Heart left ventricle (tissue), 16 donors: ENCODE measurements at regions not wholly inside any gene's neighbourhood (a gene's known extent, or its start where the extent isn't known, plus 50 kb on each side); places are given as distances from the start of the nearest gene placed in this dataset.

Experiments
- ATAC-seq, 4 donors: fragments of 200-7000 bp; cut with Tn5 transposase; one replicate each; pipeline ENCODE4 v1.9.1; 2020 to 2022; ENCODE audit warnings: moderate library complexity in 4 of 4, mild to moderate bottlenecking in 3 of 4, moderate number of reproducible peaks in 1 of 4
- DNase-seq, 5 donors: peaks; one replicate each; pipeline ENCODE4 v3.0.0-alpha.2; 2020
- H3K27ac ChIP-seq, 12 donors: fragments of 200-600 bp; sonication (generic) in 4 of 12; one replicate each; pipeline versions ENCODE4 v1.5.0 to v1.8.0; 2016 to 2022; ENCODE audit warnings: mild to moderate bottlenecking in 2 of 12
- H3K27me3 ChIP-seq, 9 donors: fragments of 200-600 bp; sonication (generic) in 2 of 9; one replicate each; pipeline versions ENCODE4 v1.5.1 to v1.8.0; 2016 to 2022; ENCODE audit warnings: mild to moderate bottlenecking in 3 of 9
- H3K36me3 ChIP-seq, 9 donors: fragments of 200-600 bp; sonication (generic) in 2 of 9; one replicate each; pipeline versions ENCODE4 v1.5.0 to v1.8.0; 2018 to 2022; ENCODE audit warnings: mild to moderate bottlenecking in 2 of 9
- H3K4me1 ChIP-seq, 12 donors: fragments of 200-600 bp; sonication (generic) in 4 of 12; one replicate each; pipeline versions ENCODE4 v1.5.0 to v1.8.0; 2016 to 2022; ENCODE audit warnings: mild to moderate bottlenecking in 3 of 12
- H3K4me3 ChIP-seq, 12 donors: fragments of 200-600 bp; sonication (generic) in 4 of 12; one replicate each; pipeline versions ENCODE4 v1.5.0 to v1.8.0; 2017 to 2022; ENCODE audit warnings: mild to moderate bottlenecking in 9 of 12, moderate library complexity in 4 of 12
- H3K9me3 ChIP-seq, 12 donors: fragments of 200-600 bp; sonication (generic) in 4 of 12; one replicate each; pipeline versions ENCODE4 v1.5.0 to v1.8.0; 2016 to 2022; ENCODE audit warnings: mild to moderate bottlenecking in 1 of 12
- CTCF ChIP-seq, 12 donors: fragments of 200-600 bp; sonication (generic) in 4 of 12; IDR thresholded peaks; one replicate each; pipeline versions ENCODE4 v1.5.0 to v1.8.0; 2018 to 2022; ENCODE audit warnings: antibody characterized with exemption in 12 of 12, mild to moderate bottlenecking in 5 of 12
- POLR2A ChIP-seq, 2 donors: fragments of 450-650 bp; IDR thresholded peaks; one replicate each; pipeline ENCODE4 v1.6.1; 2017; ENCODE audit warnings: antibody characterized with exemption in 2 of 2, mild to moderate bottlenecking in 2 of 2, moderate library complexity in 2 of 2
- WGBS, 4 donors: extraction: QIAGEN DNeasy Blood & Tissue Kit in 2 of 4; methylation state at CpG; one replicate each; pipeline versions ENCODE4 v1.1.5 to v1.1.7; 2013 to 2018; 5-methylcytosine and 5-hydroxymethylcytosine counted together
- intact Hi-C, 10 donors: fragments of 100-400 bp; cut with DNase I; formaldehyde crosslinking; loops; one replicate each; pipeline versions ENCODE4 v1.11.1 to v1.14.2; 2022
- donor health status: ischemic (EF 13 %, LVEDD 7.1; RV severe dilation, severe dysfunction).
- donor health status: healthy with polysubstance abuse.
- donor health status: DM: no; HTN: yes; CAD: no.
- donor health status: DM: no; HTN: no; CAD: no.
- donor health status: ischemic (EF 25% LVEDD 6.9; RV normal size, moderate dysfunction).
- donor health status: ischemic (EF 25% LVEDD 5.7; RV mildly dilated, moderate dysfunction).
- donor health status: healthy.
- donor health status: DM: yes; HTN: yes; CAD: no.
- donor health status: ischemic (EF 35%, LVEDD 5.7; RV mildly dilated, moderate dysfunction).
- donor health status: nonischemic (EF 11% LVEDD 7.7; RV severe dilation, severe dysfunction).
- donor health status: DM: yes; HTN: yes; CAD: no.
- donor health status: PGD.
- donor health status: ischemic (EF 29% LVEDD 5.4; RV normal size, mild dysfunction).
- donor health status: nonischemic (EF 23%, LVEDD 6.1; RV moderate dilation, normal function).

GRCh38 chr5:34536699-34537098, 119.4 kb upstream of the RAI14 start:
- no peak overlapping the region for H3K4me3 ChIP-seq
- no peaks in the 10 kb centered on the region for H3K27me3 ChIP-seq
- DNase-seq (no peak), ATAC-seq (no peak)
- intact Hi-C loops: no loop called here
- H3K27ac ChIP-seq: no peak overlapping the region
- no peaks in the 10 kb centered on the region for H3K4me1 ChIP-seq
- H3K9me3 ChIP-seq: no peaks in the 10 kb centered on the region
- no peak for TF ChIP-seq CTCF (IDR thresholded peaks at IDR 0.05)
- TF ChIP-seq POLR2A (IDR thresholded peaks at IDR 0.05): no peak
- H3K36me3 ChIP-seq: no peaks in the 10 kb centered on the region

DNA sequence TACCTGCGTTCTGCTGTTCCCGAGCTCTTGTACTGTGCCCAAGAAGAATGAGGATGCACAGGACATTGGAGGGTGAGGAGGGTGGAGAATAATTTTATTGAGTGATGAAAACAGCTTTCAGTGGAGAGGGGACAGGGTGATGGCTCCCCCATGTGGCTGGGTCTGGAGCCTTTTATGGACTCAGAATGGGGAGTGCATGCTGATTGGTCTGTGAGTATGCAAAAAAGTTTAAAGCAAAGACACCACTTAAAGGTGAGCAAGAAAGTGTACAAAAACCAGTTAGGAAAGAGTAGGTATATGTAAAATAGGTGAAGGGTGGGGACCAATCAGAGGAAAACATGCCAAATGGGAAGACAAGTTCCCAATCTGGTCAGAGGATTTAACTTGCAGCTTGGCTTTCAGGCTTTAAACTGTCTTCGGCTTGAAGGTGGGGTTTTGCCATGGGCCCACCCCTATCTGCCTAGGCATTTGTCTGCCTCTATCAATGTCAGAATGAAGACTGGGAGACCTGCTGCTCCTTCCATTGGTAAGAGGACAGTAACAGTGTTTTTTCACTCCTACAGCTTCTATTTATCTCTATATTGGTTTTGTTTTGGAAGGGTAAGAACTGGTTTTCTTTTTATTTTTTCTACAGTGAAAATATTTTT, 118.0 kb upstream of the RAI14 start:
- no peak for ATAC-seq
- no peaks in the 10 kb centered on the region for H3K27me3 ChIP-seq
- H3K4me1 ChIP-seq: no peaks in the 10 kb centered on the region
- H3K36me3 ChIP-seq: no peaks in the 10 kb centered on the region
- intact Hi-C loops: no loop called here
- TF ChIP-seq POLR2A (IDR thresholded peaks at IDR 0.05) (no peak), CTCF (IDR thresholded peaks at IDR 0.05) (peak in 7 of 12 donors; percentile 18 to 39 (median 32))
- DNase-seq: no peak
- no peaks in the 10 kb centered on the region for H3K9me3 ChIP-seq
- no peak overlapping the region for H3K27ac ChIP-seq
- 92 to 96% (median 94%) methylated on average over 3 of the region's 3 CpGs for WGBS, 4 donors
- no peak overlapping the region for H3K4me3 ChIP-seq

DNA sequence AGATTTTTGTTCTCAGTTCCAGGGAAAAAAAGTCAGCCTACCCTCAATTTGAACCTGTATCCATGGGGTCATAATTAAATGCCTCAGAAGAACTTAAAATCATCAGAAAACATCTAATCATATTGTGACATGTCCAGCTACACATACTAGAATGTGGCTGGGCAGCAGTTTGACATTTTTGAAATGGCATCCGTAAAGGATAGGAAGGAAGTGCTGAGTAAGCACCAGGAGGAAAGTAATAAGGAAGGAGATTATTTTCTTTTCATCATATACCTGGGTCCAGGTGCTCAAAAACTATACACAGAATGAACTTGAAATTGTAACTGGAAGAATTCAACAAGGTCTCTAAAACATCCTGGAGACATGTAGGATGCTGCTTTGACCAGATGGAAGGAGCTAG, 116.9 kb upstream of the RAI14 start:
- H3K36me3 ChIP-seq: no peaks in the 10 kb centered on the region

GRCh38 chr5:34541067-34541466, 115.1 kb upstream of the RAI14 start:
- Histone ChIP-seq H3K27me3 (no peaks in the 10 kb centered on the region), H3K36me3 (no peaks in the 10 kb centered on the region), H3K4me1 (no peaks in the 10 kb centered on the region), H3K9me3 (peaks cover 0 to 18% (median 8%) of the 10 kb centered on the region in 12 donors), H3K4me3 (no peak overlapping the region), H3K27ac (no peak overlapping the region)
- ATAC-seq: no peak
- DNase-seq: no peak
- TF ChIP-seq POLR2A (IDR thresholded peaks at IDR 0.05): no peak
- TF ChIP-seq CTCF (IDR thresholded peaks at IDR 0.05): no peak
- intact Hi-C loops: no loop called here
- WGBS, 4 donors: 91 to 98% (median 94%) methylated on average over 4 of the region's 4 CpGs

More for the DNA sequence above, 116.9 kb upstream of the RAI14 start:
- no peak for TF ChIP-seq CTCF (IDR thresholded peaks at IDR 0.05)
- TF ChIP-seq POLR2A (IDR thresholded peaks at IDR 0.05): no peak
- Histone ChIP-seq H3K4me3 (no peak overlapping the region), H3K27me3 (no peaks in the 10 kb centered on the region), H3K9me3 (peaks cover 0 to 4% (median 0%) of the 10 kb centered on the region in 12 donors), H3K27ac (no peak overlapping the region), H3K4me1 (no peaks in the 10 kb centered on the region)
- intact Hi-C loops: no loop called here
- ATAC-seq (no peak), DNase-seq (no peak)
- 58 to 67% (median 59%) methylated on average over 1 of the region's 1 CpG for WGBS, 4 donors
